Panc1 (cell line): ENCODE measurements at regions not wholly inside any gene's neighbourhood (a gene's known extent, or its start where the extent isn't known, plus 50 kb on each side); places are given as distances from the start of the nearest gene placed in this dataset.

Experiments used
- REST ChIP-seq, 2 experiments: IDR thresholded peaks; 2 replicates each; pipeline ENCODE4 v1.6.1; 2011 to 2012; ENCODE audit warnings: low read depth in 2 of 2, control low read depth in 1 of 2, low read length in 1 of 2, mild to moderate bottlenecking in 1 of 2, moderate library complexity in 1 of 2; ENCODE audit not compliant: insufficient read depth in 1 of 2
- SIN3A ChIP-seq: IDR thresholded peaks from 2 replicates; pipeline ENCODE4 v1.6.1; 2012; ENCODE audit warnings: low read depth, mild to moderate bottlenecking, low read length, moderate library complexity, borderline replicate concordance; ENCODE audit not compliant: insufficient read depth
- TF ChIP-seq, protein P1 (sequence below): fragments of 450-650 bp; IDR thresholded peaks from 2 replicates; pipeline ENCODE4 v1.5.1; 2017; ENCODE audit warnings: mild to moderate bottlenecking

- TF ChIP-seq, protein P1, sequence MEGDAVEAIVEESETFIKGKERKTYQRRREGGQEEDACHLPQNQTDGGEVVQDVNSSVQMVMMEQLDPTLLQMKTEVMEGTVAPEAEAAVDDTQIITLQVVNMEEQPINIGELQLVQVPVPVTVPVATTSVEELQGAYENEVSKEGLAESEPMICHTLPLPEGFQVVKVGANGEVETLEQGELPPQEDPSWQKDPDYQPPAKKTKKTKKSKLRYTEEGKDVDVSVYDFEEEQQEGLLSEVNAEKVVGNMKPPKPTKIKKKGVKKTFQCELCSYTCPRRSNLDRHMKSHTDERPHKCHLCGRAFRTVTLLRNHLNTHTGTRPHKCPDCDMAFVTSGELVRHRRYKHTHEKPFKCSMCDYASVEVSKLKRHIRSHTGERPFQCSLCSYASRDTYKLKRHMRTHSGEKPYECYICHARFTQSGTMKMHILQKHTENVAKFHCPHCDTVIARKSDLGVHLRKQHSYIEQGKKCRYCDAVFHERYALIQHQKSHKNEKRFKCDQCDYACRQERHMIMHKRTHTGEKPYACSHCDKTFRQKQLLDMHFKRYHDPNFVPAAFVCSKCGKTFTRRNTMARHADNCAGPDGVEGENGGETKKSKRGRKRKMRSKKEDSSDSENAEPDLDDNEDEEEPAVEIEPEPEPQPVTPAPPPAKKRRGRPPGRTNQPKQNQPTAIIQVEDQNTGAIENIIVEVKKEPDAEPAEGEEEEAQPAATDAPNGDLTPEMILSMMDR = no peak
- TF ChIP-seq REST (IDR thresholded peaks at IDR 0.05; ENCODE audit: insufficient read depth in 1 of 2, low read depth in 2 of 2, low read length in 1 of 2) (no peak), SIN3A (no peak)
Measured at GRCh38 chr6:156309017-156309416, 468.2 kb upstream of the ARID1B start.
